BE2C (cell line): ENCODE measurements at regions not wholly inside any gene's neighbourhood (a gene's known extent, or its start where the extent isn't known, plus 50 kb on each side); places are given as distances from the start of the nearest gene placed in this dataset.
"Not testable (repeated sequence)": the region's sequence is repeated elsewhere in the genome, so short reads cannot be mapped to it uniquely, and the experiment has no call there.

ENCODE experiments used
- DNase-seq: peaks from one replicate; pipeline ENCODE4 v3.0.0-alpha.2; 2020
- H3K27me3 ChIP-seq: fragments of 250-450 bp; sonication (Bioruptor Pico); 2 replicates; pipeline ENCODE4 v1.5.1; 2020; ENCODE audit warnings: mild to moderate bottlenecking
- H3K36me3 ChIP-seq: fragments of 250-450 bp; sonication (Bioruptor Pico); 2 replicates; pipeline ENCODE4 v1.5.1; 2020; ENCODE audit warnings: mild to moderate bottlenecking
- H3K4me1 ChIP-seq: fragments of 250-450 bp; sonication (Bioruptor Pico); 2 replicates; pipeline ENCODE4 v1.5.1; 2020
- H3K4me3 ChIP-seq: 2 replicates; pipeline ENCODE4 v1.5.1; 2011; ENCODE audit warnings: low read depth, low read length
- H3K9me3 ChIP-seq: fragments of 250-450 bp; sonication (Bioruptor Pico); 2 replicates; pipeline ENCODE4 v1.5.1; 2020
- TF ChIP-seq, protein P1 (sequence below): IDR thresholded peaks from 2 replicates; pipeline ENCODE4 v1.5.1; 2012; ENCODE audit warnings: mild to moderate bottlenecking, low read depth, low read length

DNA sequence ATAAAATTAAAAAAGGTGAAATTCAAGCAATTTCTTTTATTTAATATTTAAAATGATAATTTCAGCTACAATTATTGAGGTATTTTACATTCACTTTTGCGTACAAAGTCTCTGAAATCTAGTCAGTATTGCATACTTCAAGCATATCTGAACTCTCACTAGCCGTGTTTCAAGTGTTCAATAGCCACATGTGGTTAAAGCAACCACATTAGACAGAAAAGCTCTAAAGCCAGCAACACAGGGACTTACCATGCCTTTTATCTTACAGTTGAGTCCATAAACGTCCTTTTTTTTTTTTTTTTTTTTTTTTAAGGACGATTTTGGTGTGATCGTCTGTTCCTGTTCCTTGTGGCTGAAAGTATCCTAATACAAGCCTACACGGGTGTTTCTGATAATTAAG is 257.0 kb upstream of the RGMA start:
- Histone ChIP-seq H3K36me3 (no peaks in the 10 kb centered on the region), H3K27me3 (peaks cover 4% of the 10 kb centered on the region; the same call in 1 of the 2 replicates), H3K4me3 (no peak overlapping the region), H3K4me1 (no peaks in the 10 kb centered on the region; the same call in 1 of the 2 replicates), H3K9me3 (no peaks in the 10 kb centered on the region)
- TF ChIP-seq, protein P1, sequence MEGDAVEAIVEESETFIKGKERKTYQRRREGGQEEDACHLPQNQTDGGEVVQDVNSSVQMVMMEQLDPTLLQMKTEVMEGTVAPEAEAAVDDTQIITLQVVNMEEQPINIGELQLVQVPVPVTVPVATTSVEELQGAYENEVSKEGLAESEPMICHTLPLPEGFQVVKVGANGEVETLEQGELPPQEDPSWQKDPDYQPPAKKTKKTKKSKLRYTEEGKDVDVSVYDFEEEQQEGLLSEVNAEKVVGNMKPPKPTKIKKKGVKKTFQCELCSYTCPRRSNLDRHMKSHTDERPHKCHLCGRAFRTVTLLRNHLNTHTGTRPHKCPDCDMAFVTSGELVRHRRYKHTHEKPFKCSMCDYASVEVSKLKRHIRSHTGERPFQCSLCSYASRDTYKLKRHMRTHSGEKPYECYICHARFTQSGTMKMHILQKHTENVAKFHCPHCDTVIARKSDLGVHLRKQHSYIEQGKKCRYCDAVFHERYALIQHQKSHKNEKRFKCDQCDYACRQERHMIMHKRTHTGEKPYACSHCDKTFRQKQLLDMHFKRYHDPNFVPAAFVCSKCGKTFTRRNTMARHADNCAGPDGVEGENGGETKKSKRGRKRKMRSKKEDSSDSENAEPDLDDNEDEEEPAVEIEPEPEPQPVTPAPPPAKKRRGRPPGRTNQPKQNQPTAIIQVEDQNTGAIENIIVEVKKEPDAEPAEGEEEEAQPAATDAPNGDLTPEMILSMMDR, result no peak
- no peak for DNase-seq

DNA sequence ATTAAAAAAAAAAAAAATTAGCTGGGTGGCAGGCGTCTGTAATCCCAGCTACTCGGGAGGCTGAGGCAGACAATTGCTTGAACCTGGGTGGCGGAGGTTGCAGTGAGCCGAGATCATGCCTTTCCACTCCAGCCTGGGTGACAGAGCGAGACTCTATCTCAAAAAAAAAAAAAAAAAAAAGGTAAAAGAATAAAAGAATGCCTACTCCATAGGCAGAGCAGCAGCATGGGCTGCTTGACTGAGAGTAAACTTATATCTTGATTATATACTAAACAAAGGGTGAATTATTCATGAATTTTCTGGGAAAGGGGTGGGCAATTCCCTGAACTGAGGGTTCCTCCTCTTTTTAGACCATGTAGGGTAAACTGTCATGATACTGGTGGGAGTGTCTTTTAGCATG is 254.4 kb upstream of the RGMA start:
- DNase-seq, H3K27me3 ChIP-seq, H3K4me3 ChIP-seq, H3K4me1 ChIP-seq, H3K36me3 ChIP-seq, H3K9me3 ChIP-seq: not testable (repeated sequence)

DNA sequence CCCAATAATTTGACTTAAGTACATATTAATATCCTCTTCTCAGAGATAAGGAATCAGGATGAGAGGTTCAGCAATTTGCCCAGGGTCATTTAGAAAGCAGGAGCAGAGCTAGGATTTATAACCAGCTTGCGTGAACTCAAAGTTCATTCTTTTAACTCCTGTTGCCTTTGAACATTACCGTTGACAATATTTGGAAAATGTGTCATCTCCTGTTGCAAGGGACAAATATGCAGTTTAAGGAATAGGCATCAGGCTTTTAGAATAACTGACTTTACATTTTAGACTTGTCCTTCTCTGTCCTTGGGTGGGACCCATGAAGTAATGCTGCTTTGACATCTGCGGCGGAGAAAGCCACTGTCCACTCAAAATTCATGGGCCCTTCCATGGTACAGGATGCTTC is 252.2 kb upstream of the RGMA start:
- TF ChIP-seq, protein P1, result no peak
- Histone ChIP-seq H3K27me3 (no peaks in the 10 kb centered on the region), H3K36me3 (no peaks in the 10 kb centered on the region), H3K4me1 (no peaks in the 10 kb centered on the region; the same call in 1 of the 2 replicates), H3K9me3 (no peaks in the 10 kb centered on the region), H3K4me3 (no peak overlapping the region)
- no peak for DNase-seq

DNA sequence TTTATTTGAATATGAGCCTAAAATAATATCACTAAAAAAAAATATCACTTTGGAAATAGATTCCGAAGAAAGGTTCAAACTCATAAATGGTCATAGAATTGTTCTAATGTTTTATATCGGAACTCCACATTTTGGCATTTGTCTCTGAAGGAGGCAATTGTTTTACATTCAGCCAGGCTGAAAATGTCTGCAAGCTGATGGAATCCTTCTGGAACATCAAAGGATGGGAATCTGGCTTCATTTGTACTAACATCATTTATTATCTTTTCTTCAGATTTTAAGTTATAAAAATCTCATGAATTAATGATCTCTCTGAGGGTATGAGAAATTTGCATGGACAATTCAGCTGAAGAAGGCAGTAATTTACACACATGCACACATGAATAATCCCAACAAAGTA is 251.4 kb upstream of the RGMA start:
- Histone ChIP-seq H3K27me3 (no peaks in the 10 kb centered on the region), H3K36me3 (no peaks in the 10 kb centered on the region), H3K4me3 (no peak overlapping the region), H3K4me1 (no peaks in the 10 kb centered on the region; the same call in 1 of the 2 replicates), H3K9me3 (no peaks in the 10 kb centered on the region)
- no peak for DNase-seq
- TF ChIP-seq, protein P1, result no peak

DNA sequence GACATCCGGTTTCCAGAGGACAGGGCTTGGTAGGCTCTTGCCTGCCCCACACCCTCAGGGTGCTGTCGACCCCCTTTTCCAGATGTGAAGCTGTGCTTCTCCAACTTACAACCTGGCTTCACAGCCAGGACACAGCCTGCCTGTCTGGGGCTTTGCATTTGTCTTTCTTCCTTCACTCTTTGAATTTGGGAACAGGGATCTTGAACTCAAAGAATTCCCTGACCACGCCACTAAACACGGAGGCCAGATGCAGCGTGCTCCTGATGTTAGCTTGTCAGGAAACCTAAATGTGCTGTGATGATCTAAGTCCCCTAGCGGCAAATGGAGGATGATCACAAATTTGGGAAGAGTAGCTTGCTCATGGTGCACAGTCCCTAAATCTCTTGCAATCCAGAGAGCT is 244.8 kb upstream of the RGMA start:
- TF ChIP-seq, protein P1, result peak; percentile 22; the same call in 1 of the 2 replicates
- Histone ChIP-seq H3K36me3 (no peaks in the 10 kb centered on the region), H3K27me3 (no peaks in the 10 kb centered on the region; the same call in 1 of the 2 replicates), H3K4me3 (no peak overlapping the region), H3K4me1 (no peaks in the 10 kb centered on the region), H3K9me3 (no peaks in the 10 kb centered on the region)
- no peak for DNase-seq

DNA sequence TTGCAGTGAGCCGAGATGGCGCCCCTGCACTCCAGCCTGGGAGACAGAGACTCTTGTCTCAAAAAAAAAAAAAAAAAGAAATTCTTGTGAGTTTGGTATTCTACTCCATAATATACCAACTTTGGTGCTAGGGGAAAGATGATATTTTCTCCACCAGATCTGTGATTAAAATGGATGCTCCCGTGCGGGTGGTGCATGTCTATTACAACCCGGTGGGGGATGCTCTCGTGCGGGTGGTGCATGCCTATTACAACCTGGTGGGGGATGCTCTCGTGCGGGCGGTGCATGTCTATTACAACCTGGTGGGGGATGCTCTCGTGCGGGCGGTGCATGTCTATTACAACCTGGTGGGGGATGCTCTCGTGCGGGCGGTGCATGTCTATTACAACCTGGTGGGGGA is 244.1 kb upstream of the RGMA start:
- not testable (repeated sequence) for H3K27me3 ChIP-seq, H3K4me1 ChIP-seq, H3K9me3 ChIP-seq, H3K36me3 ChIP-seq, DNase-seq, H3K4me3 ChIP-seq

DNA sequence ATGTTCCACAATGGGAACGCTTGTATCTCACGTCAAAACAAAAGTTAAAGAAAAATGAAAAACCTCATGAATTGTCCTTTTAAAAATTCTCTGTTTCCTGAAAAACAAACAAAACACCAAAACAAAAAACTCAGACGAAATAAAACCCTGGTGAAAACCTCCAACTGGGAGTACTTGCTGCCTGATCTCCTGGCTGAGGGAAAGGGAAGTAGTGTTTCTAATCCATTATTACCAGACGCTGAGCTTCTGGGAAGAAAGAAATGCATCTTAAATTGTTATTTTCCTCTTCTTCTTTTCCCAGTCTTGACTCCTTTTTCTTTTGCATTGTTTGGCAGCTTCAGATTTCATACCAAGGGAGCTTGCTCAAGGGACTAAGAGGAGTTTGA is 243.2 kb upstream of the RGMA start:
- TF ChIP-seq, protein P1, result no peak
- no peak for DNase-seq
- Histone ChIP-seq H3K36me3 (no peaks in the 10 kb centered on the region), H3K4me1 (no peaks in the 10 kb centered on the region), H3K4me3 (no peak overlapping the region), H3K9me3 (no peaks in the 10 kb centered on the region), H3K27me3 (no peaks in the 10 kb centered on the region; the same call in 1 of the 2 replicates)
